Right lobe of liver (tissue), 4 donors: ENCODE measurements at regions not wholly inside any gene's neighbourhood (a gene's known extent, or its start where the extent isn't known, plus 50 kb on each side); places are given as distances from the start of the nearest gene placed in this dataset.

Experiments used
- POLR2A ChIP-seq: fragments of 450-650 bp; IDR thresholded peaks from one replicate; pipeline ENCODE4 v1.6.1; 2017; ENCODE audit warnings: antibody characterized with exemption, mild to moderate bottlenecking
- TF ChIP-seq, protein P1 (sequence below), 4 donors: fragments of 200-600 bp in 3 of 4; fragments of 450-650 bp in 1 of 4; IDR thresholded peaks; one replicate each; pipeline versions ENCODE4 v1.5.1 to v1.8.0; 2016 to 2022; ENCODE audit warnings: antibody characterized with exemption in 4 of 4, mild to moderate bottlenecking in 2 of 4
- donor health status: DM: no; HTN: no; CAD: no.
- donor health status: DM: no; HTN: no; CAD: no.
- donor health status: DM: no; HTN: yes; CAD: no.

DNA sequence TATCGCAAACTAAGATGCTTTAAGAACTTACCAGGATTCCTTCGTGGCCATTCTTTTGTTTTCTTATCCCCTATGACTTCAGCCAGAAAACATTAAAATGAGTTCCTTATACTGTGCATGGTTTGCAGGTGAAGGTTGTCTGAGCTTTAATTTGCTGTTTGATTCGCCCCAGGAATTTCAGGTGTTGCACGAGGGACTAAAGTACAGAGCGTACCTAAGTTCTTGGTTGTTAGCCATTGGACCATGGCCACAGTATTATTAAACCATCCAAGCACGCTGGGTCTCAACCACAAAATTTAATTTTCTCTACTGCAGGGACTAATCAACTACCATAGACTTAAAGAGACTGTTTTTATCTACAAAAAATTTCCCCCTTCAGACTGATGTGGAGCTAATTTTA lies 208.4 kb upstream of the MPDZ start:
- TF ChIP-seq, protein P1, sequence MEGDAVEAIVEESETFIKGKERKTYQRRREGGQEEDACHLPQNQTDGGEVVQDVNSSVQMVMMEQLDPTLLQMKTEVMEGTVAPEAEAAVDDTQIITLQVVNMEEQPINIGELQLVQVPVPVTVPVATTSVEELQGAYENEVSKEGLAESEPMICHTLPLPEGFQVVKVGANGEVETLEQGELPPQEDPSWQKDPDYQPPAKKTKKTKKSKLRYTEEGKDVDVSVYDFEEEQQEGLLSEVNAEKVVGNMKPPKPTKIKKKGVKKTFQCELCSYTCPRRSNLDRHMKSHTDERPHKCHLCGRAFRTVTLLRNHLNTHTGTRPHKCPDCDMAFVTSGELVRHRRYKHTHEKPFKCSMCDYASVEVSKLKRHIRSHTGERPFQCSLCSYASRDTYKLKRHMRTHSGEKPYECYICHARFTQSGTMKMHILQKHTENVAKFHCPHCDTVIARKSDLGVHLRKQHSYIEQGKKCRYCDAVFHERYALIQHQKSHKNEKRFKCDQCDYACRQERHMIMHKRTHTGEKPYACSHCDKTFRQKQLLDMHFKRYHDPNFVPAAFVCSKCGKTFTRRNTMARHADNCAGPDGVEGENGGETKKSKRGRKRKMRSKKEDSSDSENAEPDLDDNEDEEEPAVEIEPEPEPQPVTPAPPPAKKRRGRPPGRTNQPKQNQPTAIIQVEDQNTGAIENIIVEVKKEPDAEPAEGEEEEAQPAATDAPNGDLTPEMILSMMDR (IDR thresholded peaks at IDR 0.05) = no peak
- TF ChIP-seq POLR2A = no peak
